Prostate gland (tissue), 2 donors: ENCODE measurements at regions not wholly inside any gene's neighbourhood (a gene's known extent, or its start where the extent isn't known, plus 50 kb on each side); places are given as distances from the start of the nearest gene placed in this dataset.

Experiments
- DNase-seq: peaks from one replicate; pipeline ENCODE4 v3.0.0-alpha.2; 2019; ENCODE audit warnings: low spot score
- H3K27ac ChIP-seq, 2 donors: fragments of 200-600 bp; sonication (generic); 2 replicates each; pipeline ENCODE4 v1.5.1; 2017 to 2019
- H3K27me3 ChIP-seq: fragments of 200-600 bp; sonication (generic); replicated peaks from 2 replicates; pipeline ENCODE4 v1.5.1; 2019; ENCODE audit not compliant: insufficient read depth
- H3K36me3 ChIP-seq, 2 donors: fragments of 200-600 bp; sonication (generic); 1 replicate in 1 of 2; 2 replicates in 1 of 2; pipeline versions ENCODE4 v1.5.1 to v1.8.1; 2017 to 2019
- H3K4me1 ChIP-seq: fragments of 200-600 bp; sonication (generic); replicated peaks from 2 replicates; pipeline ENCODE4 v1.5.1; 2019
- H3K4me3 ChIP-seq, 2 donors: fragments of 200-600 bp; sonication (generic); 2 replicates each; pipeline ENCODE4 v1.5.1; 2017 to 2019
- H3K9me3 ChIP-seq: fragments of 200-600 bp; sonication (generic); 2 replicates; pipeline ENCODE4 v1.5.1; 2017
- CTCF ChIP-seq, 4 experiments: fragments of 200-600 bp in 2 of 4; fragments of 450-650 bp in 2 of 4; sonication (generic) in 2 of 4; IDR thresholded peaks; 1 replicate in 3 of 4; 2 replicates in 1 of 4; pipeline ENCODE4 v1.5.1; 2016 to 2019; ENCODE audit warnings: antibody characterized with exemption in 4 of 4, mild to moderate bottlenecking in 2 of 4, moderate library complexity in 2 of 4
- POLR2A ChIP-seq: fragments of 450-650 bp; IDR thresholded peaks from one replicate; pipeline ENCODE4 v1.6.1; 2016; ENCODE audit warnings: antibody characterized with exemption, mild to moderate bottlenecking
- POLR2AphosphoS5 ChIP-seq: sonication (generic); formaldehyde crosslinking; IDR thresholded peaks from one replicate; pipeline ENCODE4 v1.6.1; 2017; ENCODE audit warnings: antibody characterized with exemption
- WGBS: methylation state at CpG from one replicate; pipeline ENCODE4 v1.1.5; 2018; 5-methylcytosine and 5-hydroxymethylcytosine counted together
- intact Hi-C: fragments of 100-400 bp; cut with DNase I; formaldehyde crosslinking; loops from one replicate; pipeline ENCODE4 v1.14.2; 2022

GRCh38 chr5:74098456-74098855, 472.5 kb downstream of the ARHGEF28 start:
- no peak for DNase-seq
- intact Hi-C loops = no loop called here
- Histone ChIP-seq H3K36me3 (no peaks in the 10 kb centered on the region), H3K9me3 (no peaks in the 10 kb centered on the region), H3K27ac (no peak overlapping the region), H3K4me3 (no peak overlapping the region), H3K27me3 (no peaks in the 10 kb centered on the region), H3K4me1 (no peaks in the 10 kb centered on the region)
- TF ChIP-seq POLR2AphosphoS5 (no peak), POLR2A (no peak), CTCF (IDR thresholded peaks at IDR 0.05) (no peak)

GRCh38 chr5:74096325-74096724, 470.3 kb downstream of the ARHGEF28 start:
- H3K9me3 ChIP-seq = no peaks in the 10 kb centered on the region
- DNase-seq = no peak
- H3K27ac ChIP-seq = peak overlapping the region in 1 of 2 donors; percentile 25
- no peak overlapping the region for H3K4me3 ChIP-seq
- intact Hi-C loops = no loop called here
- H3K27me3 ChIP-seq = no peaks in the 10 kb centered on the region
- TF ChIP-seq CTCF (IDR thresholded peaks at IDR 0.05) = no peak
- no peak for TF ChIP-seq POLR2AphosphoS5
- TF ChIP-seq POLR2A = no peak
- H3K4me1 ChIP-seq = peaks cover 4% of the 10 kb centered on the region
- H3K36me3 ChIP-seq = no peaks in the 10 kb centered on the region

- H3K27me3 ChIP-seq = no peaks in the 10 kb centered on the region
- intact Hi-C loops = no loop called here
- DNase-seq = no peak
- TF ChIP-seq CTCF (IDR thresholded peaks at IDR 0.05) (no peak), POLR2A (no peak), POLR2AphosphoS5 (no peak)
- peak overlapping the region in 1 of 2 donors; percentile 25 for H3K27ac ChIP-seq
- WGBS = 65% methylated on average over 5 of the region's 5 CpGs
- no peak overlapping the region for H3K4me3 ChIP-seq
- peaks cover 4% of the 10 kb centered on the region for H3K4me1 ChIP-seq
- H3K36me3 ChIP-seq = no peaks in the 10 kb centered on the region
- H3K9me3 ChIP-seq = no peaks in the 10 kb centered on the region
These were observed 469.9 kb downstream of the ARHGEF28 start for GRCh38 chr5:74095871-74096270.

- intact Hi-C loops = no loop called here
- no peaks in the 10 kb centered on the region for H3K27me3 ChIP-seq
- 92% methylated on average over 4 of the region's 4 CpGs for WGBS
- no peak overlapping the region for H3K4me3 ChIP-seq
- no peak overlapping the region for H3K27ac ChIP-seq
- H3K4me1 ChIP-seq = peaks cover 4% of the 10 kb centered on the region
- H3K9me3 ChIP-seq = no peaks in the 10 kb centered on the region
- TF ChIP-seq CTCF (IDR thresholded peaks at IDR 0.05) (no peak), POLR2A (no peak), POLR2AphosphoS5 (no peak)
- DNase-seq = no peak
- H3K36me3 ChIP-seq = no peaks in the 10 kb centered on the region
These were observed 468.7 kb downstream of the ARHGEF28 start for GRCh38 chr5:74094782-74095108.

- intact Hi-C loops = no loop called here
- Histone ChIP-seq H3K27ac (no peak overlapping the region), H3K27me3 (no peaks in the 10 kb centered on the region), H3K4me3 (no peak overlapping the region), H3K36me3 (no peaks in the 10 kb centered on the region), H3K4me1 (peaks cover 4% of the 10 kb centered on the region), H3K9me3 (no peaks in the 10 kb centered on the region)
- DNase-seq = no peak
- WGBS = 75% methylated on average over 5 of the region's 5 CpGs
- TF ChIP-seq POLR2AphosphoS5 (no peak), CTCF (IDR thresholded peaks at IDR 0.05) (no peak), POLR2A (no peak)
These were observed 468.2 kb downstream of the ARHGEF28 start for GRCh38 chr5:74094096-74094781.
